OCI-LY3 (cell line): ENCODE measurements at regions not wholly inside any gene's neighbourhood (a gene's known extent, or its start where the extent isn't known, plus 50 kb on each side); places are given as distances from the start of the nearest gene placed in this dataset.

Experiments
- CTCF ChIP-seq: fragments of 200-600, 300-600 bp; sonication (generic); IDR thresholded peaks from 2 replicates; pipeline ENCODE4 v1.5.1; 2014; ENCODE audit warnings: antibody characterized with exemption, low read length, low read depth
- EZH2phosphoT487 ChIP-seq: fragments of 200-600 bp; shearing (Covaris generic); IDR thresholded peaks from 2 replicates; pipeline ENCODE4 v1.6.1; 2018; ENCODE audit warnings: antibody characterized with exemption, mixed run types, low read depth

- TF ChIP-seq CTCF (no peak), EZH2phosphoT487 (no peak)
Observed at GRCh38 chr3:144931590-144931989, 960.0 kb downstream of the DIPK2A start.
